ENCODE measurements at regions not wholly inside any gene's neighbourhood (a gene's known extent, or its start where the extent isn't known, plus 50 kb on each side); places are given as distances from the start of the nearest gene placed in this dataset.

DNA sequence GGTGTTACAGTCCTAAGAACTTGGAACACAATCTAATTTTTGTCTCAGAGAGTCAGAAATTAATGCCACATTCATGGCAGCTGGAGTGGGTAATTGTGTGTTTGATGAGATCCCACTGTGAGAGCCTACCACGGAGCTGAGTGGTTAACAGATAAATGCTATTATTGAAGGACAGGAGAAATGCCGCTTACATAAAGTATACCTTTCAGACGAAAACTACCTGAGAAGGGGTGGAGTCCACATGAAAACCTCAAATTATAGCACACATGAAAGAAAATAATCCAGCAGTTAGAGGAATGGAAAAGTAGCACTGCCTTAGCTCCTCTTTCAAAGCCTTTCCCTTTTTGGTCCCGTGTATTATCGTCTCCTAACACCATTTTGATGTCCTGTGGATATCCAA lies 133.0 kb downstream of the BACH1 start:
- TF ChIP-seq EZH2 (IDR thresholded peaks at IDR 0.05) = no peak
- no peak for TF ChIP-seq POLR2AphosphoS5 (IDR thresholded peaks at IDR 0.05; ENCODE audit: borderline replicate concordance, low read depth, low read length)

All from SK-N-MC (cell line).